CD4-positive, alpha-beta T cell treated with Interferon alpha-2 for 1 hour (primary cell): ENCODE measurements at regions not wholly inside any gene's neighbourhood (a gene's known extent, or its start where the extent isn't known, plus 50 kb on each side); places are given as distances from the start of the nearest gene placed in this dataset.
"Not testable (repeated sequence)": the region's sequence is repeated elsewhere in the genome, so short reads cannot be mapped to it uniquely, and the experiment has no call there.

Experiments used
- DNase-seq, 2 donors: peaks; one replicate each; pipeline ENCODE4 v3.0.0-alpha.2; 2020 to 2022

DNA sequence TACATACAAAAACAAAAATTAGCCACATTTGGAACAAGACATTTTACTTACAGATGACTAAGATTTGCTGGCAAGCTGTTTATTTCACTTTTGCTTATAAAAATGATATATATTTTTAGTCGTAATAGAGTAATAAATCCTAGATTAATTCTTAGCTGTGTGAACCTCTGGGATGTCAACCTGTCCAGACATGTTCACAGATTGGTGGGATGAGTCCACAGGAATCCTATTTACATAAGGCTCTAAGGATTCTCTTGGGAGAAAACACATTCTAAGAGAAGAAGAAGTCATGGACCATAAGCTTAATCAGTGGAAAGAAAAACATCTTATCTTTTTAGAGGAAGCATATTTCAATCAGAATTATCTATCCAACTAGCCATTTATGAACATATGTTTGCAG, 797.4 kb downstream of the C12orf50 start:
- DNase-seq: no peak

GRCh38 chr12:87230441-87230840, 798.8 kb downstream of the C12orf50 start:
- no peak for DNase-seq

GRCh38 chr12:87227162-87227561, 802.0 kb downstream of the C12orf50 start:
- DNase-seq: no peak

DNA sequence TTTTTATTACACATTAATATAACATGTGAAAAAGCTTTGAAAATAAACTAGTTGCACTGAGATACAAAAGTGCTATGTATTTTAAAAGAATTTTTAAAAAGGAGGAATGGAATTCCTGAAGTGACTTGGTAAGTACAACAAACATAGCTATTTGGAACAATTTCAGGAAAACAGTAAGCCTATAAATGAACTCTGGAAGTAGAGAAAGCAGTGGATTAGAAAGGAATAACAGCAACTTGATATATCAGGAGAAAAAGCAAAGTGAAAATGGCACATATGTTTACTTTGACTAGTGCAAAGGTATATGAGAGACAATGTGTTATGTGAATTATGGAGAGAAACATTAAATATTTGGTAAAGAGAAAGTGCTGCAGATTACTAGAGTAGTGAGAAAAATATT, 811.7 kb downstream of the C12orf50 start:
- no peak for DNase-seq

GRCh38 chr12:87216436-87216835, 812.8 kb downstream of the C12orf50 start:
- DNase-seq: no peak

GRCh38 chr12:87202189-87202588, 827.0 kb downstream of the C12orf50 start:
- no peak for DNase-seq

GRCh38 chr12:87201598-87201997, 827.6 kb downstream of the C12orf50 start:
- no peak for DNase-seq

GRCh38 chr12:87200289-87200979, 828.8 kb downstream of the C12orf50 start:
- DNase-seq: no peak

- no peak for DNase-seq
Measured at GRCh38 chr12:87198181-87198580, 831.0 kb downstream of the C12orf50 start.

DNA sequence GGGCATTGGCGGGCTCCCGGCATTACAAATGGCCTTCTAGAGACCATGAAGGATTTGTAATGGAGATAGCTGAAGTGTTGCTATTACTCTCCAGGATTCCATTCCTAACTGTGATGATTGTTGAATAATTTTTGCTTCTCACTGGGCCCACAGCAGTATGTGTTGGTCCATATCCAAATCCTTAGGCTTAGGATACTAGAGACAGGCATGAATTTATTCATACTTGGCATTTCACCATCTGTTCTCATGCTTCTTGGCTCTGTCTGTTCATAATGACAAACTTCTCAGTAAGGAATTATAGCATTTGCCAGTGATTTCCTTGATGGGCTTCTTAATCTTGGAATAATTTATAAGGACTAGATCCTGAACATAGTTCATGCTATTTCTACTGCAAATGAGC, 832.9 kb downstream of the C12orf50 start:
- DNase-seq: no peak

DNA sequence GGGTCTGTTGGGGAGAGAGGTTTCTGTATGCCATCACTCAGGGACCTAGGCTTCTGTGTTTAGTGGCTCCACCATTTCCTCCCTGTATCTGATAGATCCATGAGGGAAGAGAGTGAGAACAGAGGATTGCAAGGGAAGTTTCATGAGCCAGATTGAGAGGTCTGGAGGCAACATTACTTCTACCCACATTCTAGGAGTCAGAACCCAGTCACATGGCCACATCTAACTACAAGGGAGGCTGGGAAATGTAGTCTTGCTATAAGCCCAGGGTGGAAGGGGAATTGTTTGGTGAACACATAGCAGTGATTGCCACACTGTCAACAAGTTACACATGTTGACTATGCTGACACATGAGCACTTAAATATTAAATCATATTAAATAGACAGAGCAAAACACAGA, 834.8 kb downstream of the C12orf50 start:
- DNase-seq: not testable (repeated sequence)

GRCh38 chr12:87185367-87185766, 843.8 kb downstream of the C12orf50 start:
- DNase-seq: no peak

DNA sequence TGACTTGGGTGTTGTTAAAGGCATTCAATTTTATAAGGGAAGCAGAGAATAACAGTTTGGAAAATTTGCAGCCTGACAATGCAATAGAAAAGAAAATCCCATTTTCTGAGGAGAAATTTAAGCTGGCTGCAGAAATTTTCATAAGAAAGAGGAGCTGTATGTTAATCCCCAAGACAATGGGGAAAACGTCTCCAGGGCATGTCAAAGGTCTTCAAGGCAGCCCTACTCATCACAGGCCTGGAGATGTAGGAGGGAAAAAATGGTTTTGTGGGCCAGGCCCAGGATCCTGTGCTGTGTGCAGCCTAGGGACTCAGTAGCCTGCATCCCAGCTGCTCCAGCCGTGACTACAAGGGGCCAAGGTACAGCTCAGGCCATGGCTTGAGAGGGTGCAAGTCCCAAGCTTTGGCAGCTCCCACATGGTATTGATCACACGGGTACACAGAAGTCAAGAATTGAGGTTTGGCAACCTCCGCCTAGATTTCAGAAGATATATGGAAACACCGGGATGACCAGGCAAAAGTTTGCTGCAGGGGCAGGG, 846.4 kb downstream of the C12orf50 start:
- no peak for DNase-seq

GRCh38 chr12:87171356-87171755, 857.8 kb downstream of the C12orf50 start:
- DNase-seq: no peak

- no peak for DNase-seq
Measured at GRCh38 chr12:87169010-87169409, 860.2 kb downstream of the C12orf50 start.

- no peak for DNase-seq
Measured at GRCh38 chr12:87165733-87166375, 863.3 kb downstream of the C12orf50 start.

DNA sequence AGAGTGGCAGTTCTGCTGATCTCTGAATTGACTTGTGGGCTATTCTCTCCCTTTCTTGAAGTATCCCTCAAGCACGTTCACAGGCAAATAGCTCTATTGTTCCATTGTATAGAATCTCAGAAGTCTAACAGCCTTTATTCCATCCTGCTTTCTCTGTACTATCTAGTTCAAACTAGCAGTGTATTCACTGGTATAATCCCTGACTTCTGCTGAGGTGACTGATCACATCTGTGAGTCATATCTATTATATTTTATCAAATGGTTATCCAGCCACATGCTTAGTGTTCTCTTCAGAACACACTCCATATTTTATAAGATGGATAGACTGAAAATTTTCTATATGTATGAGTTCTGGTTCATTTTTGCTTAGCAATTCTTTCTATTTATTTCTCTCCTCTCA, 866.1 kb downstream of the C12orf50 start:
- no peak for DNase-seq

DNA sequence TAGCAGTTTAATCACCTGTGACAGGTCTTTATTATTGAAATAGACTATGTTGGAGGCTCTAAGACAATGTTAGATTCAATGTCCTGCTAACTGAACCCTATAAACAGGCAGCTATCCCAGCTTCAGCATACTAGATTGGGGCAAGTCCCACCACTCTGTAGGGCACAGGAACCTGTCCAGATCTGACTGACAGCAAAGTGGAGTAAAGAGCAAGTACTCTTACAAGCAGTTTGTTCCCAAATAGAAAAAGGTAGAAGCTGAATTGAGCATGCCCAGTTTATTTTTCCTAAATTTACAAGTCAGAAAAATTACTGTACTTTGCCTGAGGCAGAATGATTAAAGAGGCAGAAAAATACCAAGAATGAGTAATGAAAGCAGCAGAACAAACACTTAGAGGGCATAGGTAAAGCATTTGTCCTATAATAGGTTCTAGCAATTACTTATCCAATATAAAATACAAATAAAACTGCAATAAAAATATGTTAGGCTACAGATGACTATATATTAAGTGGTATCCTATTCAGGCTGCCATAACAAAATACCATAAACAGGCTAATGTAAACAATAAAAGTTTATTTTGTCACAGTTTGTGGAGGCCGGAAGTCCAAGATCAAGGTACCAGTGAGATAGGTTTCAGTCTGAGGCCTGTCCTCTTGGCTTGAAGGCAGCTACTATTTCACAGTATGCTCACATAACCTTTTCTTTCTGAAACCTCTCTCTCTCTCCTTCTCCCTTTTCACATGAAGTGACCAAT, 868.2 kb downstream of the C12orf50 start:
- DNase-seq: no peak

- DNase-seq: no peak
Measured at GRCh38 chr12:87157791-87158190, 871.4 kb downstream of the C12orf50 start.

GRCh38 chr12:87155621-87156020, 873.6 kb downstream of the C12orf50 start:
- no peak for DNase-seq

DNA sequence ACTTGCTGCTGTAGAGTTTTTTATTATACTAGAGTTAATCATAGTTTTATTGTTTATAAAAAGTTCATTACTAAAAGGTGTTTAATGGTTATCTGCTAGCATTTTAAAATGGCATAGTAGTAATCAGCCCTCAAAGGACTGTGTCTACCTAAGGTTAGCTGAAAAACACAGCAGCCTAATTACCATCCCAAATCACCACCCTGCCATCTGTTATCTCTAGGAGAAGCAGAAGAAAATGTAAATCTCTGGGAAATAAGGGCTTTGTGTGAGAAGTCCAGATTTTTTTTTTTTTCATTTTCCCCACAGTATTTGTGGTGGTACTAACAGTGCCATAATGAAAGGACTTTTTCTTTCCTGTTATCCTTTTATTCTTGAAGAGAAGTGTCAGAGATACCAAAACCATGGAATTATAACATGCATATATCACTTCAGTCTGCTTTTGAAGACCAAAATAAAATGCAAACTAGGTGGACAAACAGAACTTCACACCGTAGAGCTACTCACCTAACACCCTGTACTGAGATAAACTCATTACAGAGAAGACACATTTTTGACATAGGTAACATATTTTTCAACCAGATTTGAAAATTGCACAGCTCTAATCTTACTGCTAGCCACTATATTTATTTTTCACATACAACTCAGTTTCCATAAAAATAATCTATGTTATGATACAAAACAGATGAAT, 876.2 kb downstream of the C12orf50 start:
- DNase-seq: no peak

DNA sequence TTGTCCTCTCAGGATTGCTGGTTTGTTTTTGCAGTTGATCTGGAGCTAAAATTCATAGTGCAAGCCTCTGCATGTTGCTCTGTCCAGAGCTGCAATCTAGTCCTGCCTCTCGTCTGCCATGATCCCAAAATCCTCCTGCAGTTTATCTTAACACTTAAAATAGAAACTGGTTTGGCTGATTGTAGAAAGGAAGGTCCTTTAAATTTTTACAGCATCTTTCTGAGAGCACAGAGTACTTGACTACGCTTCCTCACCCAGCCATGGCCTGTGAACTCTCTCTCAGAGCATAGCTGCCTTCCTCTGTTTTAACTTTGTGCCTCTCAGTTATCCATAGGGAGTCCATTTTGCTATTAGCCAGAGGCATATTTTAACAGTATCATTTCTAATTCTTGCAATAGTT, 877.1 kb downstream of the C12orf50 start:
- no peak for DNase-seq

GRCh38 chr12:87150969-87151662, 878.1 kb downstream of the C12orf50 start:
- no peak for DNase-seq
